OCI-LY1 (cell line): ENCODE measurements at regions not wholly inside any gene's neighbourhood (a gene's known extent, or its start where the extent isn't known, plus 50 kb on each side); places are given as distances from the start of the nearest gene placed in this dataset.

Experiments used
- H2AFZ ChIP-seq: fragments of 200-600 bp; sonication (generic), shearing (Covaris generic); 2 replicates; pipeline ENCODE4 v1.6.0; 2014; ENCODE audit warnings: antibody characterized with exemption, mild to moderate bottlenecking, low read length
- H3F3A ChIP-seq: fragments of 200-600 bp; sonication (generic), shearing (Covaris generic); 2 replicates; pipeline ENCODE4 v1.6.0; 2014; ENCODE audit warnings: mild to moderate bottlenecking, antibody characterized with exemption, low read length, moderate library complexity; ENCODE audit not compliant: insufficient read depth
- H3K27ac ChIP-seq: fragments of 200-600 bp; sonication (generic); 2 replicates; pipeline ENCODE4 v1.5.1; 2014; ENCODE audit warnings: low read length, mixed run types, mild to moderate bottlenecking, low read depth; ENCODE audit not compliant: poor library complexity, severe bottlenecking
- H3K27me3 ChIP-seq: fragments of 200-600 bp; sonication (generic); 2 replicates; pipeline ENCODE4 v1.6.0; 2014; ENCODE audit warnings: antibody characterized with exemption, mild to moderate bottlenecking, low read length, moderate library complexity; ENCODE audit not compliant: insufficient read depth
- H3K36me3 ChIP-seq: fragments of 200-600 bp; sonication (generic); 2 replicates; pipeline ENCODE4 v1.6.1; 2014; ENCODE audit warnings: mild to moderate bottlenecking, antibody characterized with exemption, low read length, moderate library complexity, mixed read lengths; ENCODE audit not compliant: insufficient read depth
- H3K4me1 ChIP-seq: fragments of 200-600 bp; sonication (generic); 2 replicates; pipeline ENCODE4 v1.5.1; 2014; ENCODE audit warnings: mild to moderate bottlenecking, low read length, moderate library complexity; ENCODE audit not compliant: insufficient read depth, severe bottlenecking
- H3K4me2 ChIP-seq: fragments of 200-600 bp; sonication (generic), shearing (Covaris generic); 2 replicates; pipeline ENCODE4 v1.6.1; 2014; ENCODE audit warnings: low read length
- H3K4me3 ChIP-seq: fragments of 200-600 bp; sonication (generic); 2 replicates; pipeline ENCODE4 v1.5.1; 2014; ENCODE audit warnings: low read length, low read depth, mild to moderate bottlenecking, mixed read lengths; ENCODE audit not compliant: poor library complexity, severe bottlenecking
- H3K79me2 ChIP-seq: fragments of 200-600 bp; shearing (Covaris generic); 2 replicates; pipeline ENCODE4 v1.6.1; 2016; ENCODE audit warnings: mixed run types, low read length, mixed read lengths; ENCODE audit not compliant: insufficient read depth
- H3K9ac ChIP-seq: fragments of 200-600 bp; sonication (generic), shearing (Covaris generic); 2 replicates; pipeline ENCODE4 v1.6.1; 2014; ENCODE audit warnings: mild to moderate bottlenecking, low read length, mixed read lengths
- H3K9me2 ChIP-seq: fragments of 200-600 bp; sonication (generic), shearing (Covaris generic); 2 replicates; pipeline ENCODE4 v1.6.1; 2014; ENCODE audit warnings: low read depth, mild to moderate bottlenecking, low read length, mixed read lengths
- H3K9me3 ChIP-seq: fragments of 200-600 bp; shearing (Covaris generic); 2 replicates; pipeline ENCODE4 v1.6.1; 2014; ENCODE audit warnings: low read length, mixed read lengths
- H4K20me1 ChIP-seq: fragments of 200-600 bp; sonication (generic), shearing (Covaris generic); 2 replicates; pipeline ENCODE4 v1.6.0; 2016; ENCODE audit warnings: mild to moderate bottlenecking, low read length; ENCODE audit not compliant: insufficient read depth
- EZH2 ChIP-seq: fragments of 200-600 bp; sonication (generic), shearing (Covaris generic); IDR thresholded peaks from 2 replicates; pipeline ENCODE4 v1.8.0; 2017; ENCODE audit warnings: borderline replicate concordance, mixed run types, mild to moderate bottlenecking, antibody characterized with exemption, low read length, moderate library complexity, mixed read lengths
- TF ChIP-seq, protein P1 (sequence below): fragments of 200-600 bp; sonication (generic), shearing (Covaris generic); IDR thresholded peaks from 2 replicates; pipeline ENCODE4 v1.5.1; 2017; ENCODE audit warnings: mild to moderate bottlenecking, antibody characterized with exemption, low read length, moderate library complexity, mixed read lengths

DNA sequence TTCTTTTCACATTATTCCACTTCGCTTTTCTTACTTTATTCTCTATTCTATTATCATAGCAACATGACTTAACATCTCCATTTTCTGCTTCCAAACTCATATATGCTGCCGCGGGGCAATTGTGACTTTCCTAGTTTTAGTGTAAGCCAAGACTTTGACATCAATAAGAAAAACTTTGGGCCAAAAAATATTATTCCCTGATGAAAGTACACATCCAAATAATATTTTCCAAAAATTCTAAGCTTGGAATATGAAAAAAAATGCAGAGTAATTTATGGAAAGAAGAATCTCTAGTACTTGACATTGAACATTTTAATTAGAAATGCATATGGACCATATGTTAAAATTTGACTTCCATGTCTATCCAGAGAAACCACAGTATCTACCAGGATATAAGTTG lies 995.1 kb upstream of the INTU start:
- no peak overlapping the region for H3K9ac ChIP-seq
- H3K27ac ChIP-seq: no peak overlapping the region
- no peaks in the 10 kb centered on the region for H3K36me3 ChIP-seq
- no peaks in the 10 kb centered on the region for H4K20me1 ChIP-seq
- no peak overlapping the region for H3K4me2 ChIP-seq
- no peaks in the 10 kb centered on the region for H3F3A ChIP-seq
- H3K4me1 ChIP-seq: no peaks in the 10 kb centered on the region
- H3K79me2 ChIP-seq: no peaks in the 10 kb centered on the region
- H3K9me2 ChIP-seq: no peaks in the 10 kb centered on the region
- H3K27me3 ChIP-seq: no peaks in the 10 kb centered on the region
- no peak overlapping the region for H2AFZ ChIP-seq
- H3K4me3 ChIP-seq: no peak overlapping the region
- no peaks in the 10 kb centered on the region for H3K9me3 ChIP-seq
- TF ChIP-seq, protein P1, sequence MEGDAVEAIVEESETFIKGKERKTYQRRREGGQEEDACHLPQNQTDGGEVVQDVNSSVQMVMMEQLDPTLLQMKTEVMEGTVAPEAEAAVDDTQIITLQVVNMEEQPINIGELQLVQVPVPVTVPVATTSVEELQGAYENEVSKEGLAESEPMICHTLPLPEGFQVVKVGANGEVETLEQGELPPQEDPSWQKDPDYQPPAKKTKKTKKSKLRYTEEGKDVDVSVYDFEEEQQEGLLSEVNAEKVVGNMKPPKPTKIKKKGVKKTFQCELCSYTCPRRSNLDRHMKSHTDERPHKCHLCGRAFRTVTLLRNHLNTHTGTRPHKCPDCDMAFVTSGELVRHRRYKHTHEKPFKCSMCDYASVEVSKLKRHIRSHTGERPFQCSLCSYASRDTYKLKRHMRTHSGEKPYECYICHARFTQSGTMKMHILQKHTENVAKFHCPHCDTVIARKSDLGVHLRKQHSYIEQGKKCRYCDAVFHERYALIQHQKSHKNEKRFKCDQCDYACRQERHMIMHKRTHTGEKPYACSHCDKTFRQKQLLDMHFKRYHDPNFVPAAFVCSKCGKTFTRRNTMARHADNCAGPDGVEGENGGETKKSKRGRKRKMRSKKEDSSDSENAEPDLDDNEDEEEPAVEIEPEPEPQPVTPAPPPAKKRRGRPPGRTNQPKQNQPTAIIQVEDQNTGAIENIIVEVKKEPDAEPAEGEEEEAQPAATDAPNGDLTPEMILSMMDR: no peak
- no peak for TF ChIP-seq EZH2

DNA sequence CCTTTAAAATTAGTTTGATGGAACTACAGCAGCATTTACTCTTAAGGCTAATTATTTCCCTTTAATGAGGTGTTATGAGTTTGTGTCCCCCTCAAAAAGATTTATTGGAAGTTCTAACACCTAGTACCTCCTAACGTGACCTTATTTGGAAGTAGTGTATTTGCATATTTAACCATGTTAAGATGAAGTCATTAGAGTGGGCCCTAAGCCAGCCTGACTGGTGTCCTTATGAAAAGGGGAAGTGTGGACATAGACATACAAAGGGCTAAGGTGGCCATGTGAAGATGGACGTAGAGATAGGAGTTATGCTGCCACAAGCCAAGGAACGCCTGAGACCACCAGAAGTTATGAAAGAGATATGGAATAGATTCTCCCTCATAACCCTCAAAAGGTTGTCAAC lies 985.4 kb upstream of the INTU start:
- H3K27ac ChIP-seq: no peak overlapping the region

DNA sequence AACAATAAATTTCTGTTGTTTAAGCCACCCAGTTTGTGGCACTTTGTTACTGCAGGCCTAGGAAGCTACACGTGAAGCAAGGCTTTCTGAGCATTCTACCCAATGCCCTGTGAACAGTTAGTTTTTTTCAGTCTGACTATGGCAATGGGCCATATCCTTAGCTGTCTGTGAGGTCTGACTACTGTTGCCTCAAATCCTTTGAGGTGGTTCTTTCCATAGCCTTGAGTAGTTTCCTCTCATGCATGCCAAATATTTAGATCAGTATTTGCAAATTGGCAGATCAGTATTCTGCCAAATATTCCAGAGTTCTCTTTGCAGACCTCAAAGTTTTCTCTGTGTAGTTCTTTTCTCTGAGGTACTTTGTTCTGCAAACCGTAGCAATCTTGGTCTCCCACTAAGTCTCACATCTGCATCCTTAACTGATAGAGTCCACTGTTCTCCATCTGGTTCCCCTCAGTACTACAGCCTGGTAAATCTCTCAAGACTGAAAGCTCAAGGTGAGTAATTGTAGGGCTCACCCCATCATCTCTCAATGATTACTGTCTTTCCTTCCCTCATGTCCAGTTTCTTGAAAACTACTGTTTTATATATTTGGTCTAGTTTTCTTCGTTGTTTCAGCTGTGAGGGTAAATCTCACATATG lies 984.9 kb upstream of the INTU start:
- TF ChIP-seq, protein P1: no peak
- no peak for TF ChIP-seq EZH2
- Histone ChIP-seq H3F3A (no peaks in the 10 kb centered on the region), H3K27me3 (no peaks in the 10 kb centered on the region), H3K9ac (no peak overlapping the region), H3K27ac (no peak overlapping the region), H3K36me3 (no peaks in the 10 kb centered on the region), H3K4me3 (no peak overlapping the region), H3K4me2 (no peak overlapping the region), H3K9me2 (no peaks in the 10 kb centered on the region), H3K9me3 (no peaks in the 10 kb centered on the region), H4K20me1 (no peaks in the 10 kb centered on the region), H2AFZ (no peak overlapping the region), H3K79me2 (no peaks in the 10 kb centered on the region), H3K4me1 (no peaks in the 10 kb centered on the region)

More for the DNA sequence above, 985.4 kb upstream of the INTU start:
- Histone ChIP-seq H3K27me3 (no peaks in the 10 kb centered on the region), H2AFZ (no peak overlapping the region), H3K4me3 (no peak overlapping the region), H3K9me2 (no peaks in the 10 kb centered on the region), H3K4me1 (no peaks in the 10 kb centered on the region), H3K9me3 (no peaks in the 10 kb centered on the region), H3F3A (no peaks in the 10 kb centered on the region), H3K4me2 (no peak overlapping the region), H4K20me1 (no peaks in the 10 kb centered on the region), H3K36me3 (no peaks in the 10 kb centered on the region), H3K79me2 (no peaks in the 10 kb centered on the region), H3K9ac (no peak overlapping the region)
- TF ChIP-seq, protein P1: no peak
- TF ChIP-seq EZH2: no peak
